Kidney tubule cell (primary cell): ENCODE measurements at regions not wholly inside any gene's neighbourhood (a gene's known extent, or its start where the extent isn't known, plus 50 kb on each side); places are given as distances from the start of the nearest gene placed in this dataset.

ENCODE experiments used
- DNase-seq: peaks from one replicate; pipeline ENCODE4 v3.0.0-alpha.2; 2018; ENCODE audit warnings: low spot score

DNA sequence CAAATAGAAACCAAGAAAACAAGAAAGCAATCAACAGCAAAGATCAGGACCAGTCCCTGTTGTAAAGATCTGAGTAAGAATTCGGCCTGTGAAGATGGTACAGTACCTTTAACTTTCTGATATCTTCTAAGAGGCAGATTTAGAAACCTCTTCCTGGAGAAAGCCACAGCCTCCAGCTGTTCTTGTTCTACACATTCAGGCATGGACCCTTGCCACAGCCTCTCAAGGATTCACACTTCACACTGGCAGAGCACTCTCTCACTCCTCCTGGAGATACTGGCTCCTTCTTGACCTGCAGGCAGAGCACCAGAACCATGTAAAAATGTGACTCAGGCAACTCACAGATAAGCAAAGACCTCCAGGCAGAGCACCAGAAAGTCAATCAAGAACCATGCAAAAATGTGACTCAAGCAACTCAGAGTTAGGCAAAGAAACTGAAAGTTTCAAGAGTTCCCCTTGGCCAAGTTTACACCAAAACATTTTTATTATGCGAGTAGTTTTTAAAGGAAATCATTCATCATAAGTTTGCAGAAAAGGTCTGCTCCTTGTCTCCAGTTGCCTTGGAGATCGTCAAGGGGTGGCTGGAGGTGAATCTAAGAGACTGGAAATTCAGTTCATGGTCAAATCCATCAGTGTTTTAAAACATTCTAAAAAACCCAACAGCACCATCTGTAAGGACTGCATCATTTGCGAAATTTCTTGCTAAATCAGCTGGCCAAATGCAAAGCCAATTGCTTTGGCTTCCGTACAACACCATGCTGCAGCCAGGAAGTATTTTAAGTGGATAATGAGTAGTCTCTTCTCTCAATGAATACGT lies 119.3 kb upstream of the MDM1 start:
- peak; percentile 31 for DNase-seq

DNA sequence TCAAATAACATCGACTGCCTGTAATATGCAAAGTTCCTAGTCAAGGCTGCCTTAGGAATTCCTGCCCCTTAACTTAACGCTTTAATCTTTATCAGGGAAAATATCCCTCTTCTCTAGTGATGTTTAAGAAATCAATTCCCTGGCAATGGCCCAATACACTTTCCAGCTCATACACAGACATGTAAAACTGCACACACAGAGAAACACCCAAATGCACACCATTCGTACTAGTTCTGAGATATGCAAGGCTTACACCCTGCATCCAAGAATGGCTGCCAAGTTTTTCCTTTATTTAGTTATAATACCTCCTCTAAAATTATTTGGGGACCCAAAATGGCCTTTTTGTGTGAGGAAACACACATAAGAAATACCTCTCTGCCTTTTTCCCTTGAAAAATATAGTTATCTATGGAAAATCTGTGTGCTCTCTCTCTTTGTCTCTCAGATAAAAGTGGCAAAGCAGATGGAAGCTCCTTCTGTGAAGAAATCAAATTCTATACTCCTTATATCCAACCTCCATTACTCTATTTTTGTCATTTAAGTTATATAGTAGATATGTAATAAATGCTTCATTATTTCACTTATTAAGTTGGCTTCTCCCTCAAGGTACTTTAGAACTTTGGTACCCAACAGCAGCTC lies 120.0 kb upstream of the MDM1 start:
- no peak for DNase-seq

DNA sequence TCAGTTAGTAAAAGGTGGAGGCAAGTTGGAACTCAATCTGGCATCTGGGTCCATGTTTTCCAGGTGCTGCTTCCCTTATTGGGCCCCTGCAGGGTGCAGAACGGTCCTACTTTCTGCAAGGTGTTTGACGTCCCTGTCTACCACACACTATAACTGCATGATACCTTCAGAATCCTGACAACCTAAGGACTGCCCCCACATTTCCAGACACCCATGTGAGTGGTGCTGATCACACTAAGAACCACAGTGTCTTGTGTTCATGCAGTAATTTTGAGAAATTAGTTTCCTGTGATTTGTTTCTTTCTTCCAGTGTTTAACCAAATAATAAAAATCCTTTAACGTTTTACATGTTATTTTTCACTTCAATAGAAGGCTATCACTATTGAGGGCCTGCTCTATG lies 121.1 kb upstream of the MDM1 start:
- no peak for DNase-seq

DNA sequence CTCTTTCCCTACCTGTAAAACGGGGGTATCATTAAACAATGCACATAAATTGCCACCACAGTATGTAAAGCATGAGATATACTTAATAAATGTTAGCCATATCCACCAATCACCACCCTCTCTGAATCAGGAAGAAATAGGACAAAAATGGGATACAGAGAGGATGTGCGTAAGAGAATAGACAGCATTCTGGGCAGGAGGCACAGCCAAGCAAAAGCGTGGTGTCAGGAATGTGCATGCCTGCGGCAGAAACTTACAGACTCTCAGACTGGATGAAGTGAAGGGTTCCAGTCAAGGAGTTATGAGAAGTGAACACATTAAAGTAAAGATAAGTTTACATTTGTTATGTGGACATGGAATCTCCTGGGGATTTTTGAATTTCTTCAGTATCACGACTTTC lies 121.7 kb upstream of the MDM1 start:
- DNase-seq, result no peak

DNA sequence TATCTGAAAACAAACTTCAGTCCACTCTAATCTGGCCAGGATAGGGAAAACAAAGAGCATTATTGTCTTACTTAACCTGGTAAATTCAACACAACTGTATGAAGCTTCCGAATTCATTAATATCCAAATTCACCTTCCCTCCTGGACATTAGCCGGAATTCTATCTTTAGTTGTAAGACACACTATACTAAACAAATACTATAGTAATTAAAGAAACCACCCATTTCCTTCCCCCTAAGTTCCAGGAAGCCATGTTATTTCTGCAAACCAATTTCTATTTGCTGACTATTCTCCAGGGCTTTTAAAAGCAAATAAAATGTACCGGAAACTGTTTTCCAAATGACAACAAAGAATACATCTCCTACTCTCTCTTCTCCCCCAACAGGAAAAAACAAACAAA lies 122.7 kb upstream of the MDM1 start:
- DNase-seq, result no peak

DNA sequence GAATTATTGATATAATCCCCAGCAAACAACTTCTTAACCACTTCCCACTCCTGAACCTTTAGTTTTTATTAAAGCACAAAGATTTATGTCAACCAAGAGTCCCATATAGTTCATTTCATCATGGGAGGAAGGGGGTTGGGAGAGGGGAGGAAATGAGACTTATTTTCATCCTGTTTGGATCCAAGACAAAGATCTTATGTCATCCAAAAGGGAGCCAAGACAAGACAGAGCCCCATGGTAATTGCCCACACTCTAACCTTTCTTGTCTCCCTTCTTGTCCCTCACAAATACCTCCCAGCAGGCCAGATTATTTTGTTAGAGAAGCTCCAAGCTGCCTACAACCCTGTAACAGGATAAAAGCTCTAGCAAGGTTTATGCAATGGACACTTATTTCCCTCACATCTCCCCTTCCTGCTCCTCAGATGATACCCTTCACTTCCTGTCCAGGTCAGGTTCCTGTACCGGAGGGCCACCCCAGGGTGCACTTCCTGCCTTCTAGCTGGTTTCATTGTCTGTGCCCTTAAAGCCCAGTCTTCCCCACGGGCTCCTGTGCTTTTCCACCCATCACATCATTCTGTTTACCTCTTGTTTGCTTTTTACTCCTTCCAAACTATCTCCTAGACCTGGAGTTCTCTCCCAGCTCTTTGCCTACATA lies 123.7 kb upstream of the MDM1 start:
- no peak for DNase-seq

DNA sequence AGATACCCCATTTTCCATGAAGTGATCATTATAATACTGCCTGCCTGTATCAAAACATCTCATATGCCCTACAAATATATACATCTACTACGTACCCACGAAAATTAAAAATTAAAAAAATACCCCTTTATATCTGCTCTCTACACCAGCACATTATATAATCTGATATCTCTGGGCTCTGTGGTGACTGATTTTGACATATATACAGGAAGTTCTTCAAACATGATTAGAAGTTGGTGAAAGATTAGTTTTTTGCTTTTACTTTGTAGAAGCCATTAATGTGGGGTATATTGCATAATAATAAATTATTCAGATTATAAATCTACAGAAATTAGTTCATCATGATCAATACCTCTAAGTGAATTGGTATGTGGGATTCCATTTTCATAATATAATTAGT lies 126.7 kb upstream of the MDM1 start:
- DNase-seq, result no peak

DNA sequence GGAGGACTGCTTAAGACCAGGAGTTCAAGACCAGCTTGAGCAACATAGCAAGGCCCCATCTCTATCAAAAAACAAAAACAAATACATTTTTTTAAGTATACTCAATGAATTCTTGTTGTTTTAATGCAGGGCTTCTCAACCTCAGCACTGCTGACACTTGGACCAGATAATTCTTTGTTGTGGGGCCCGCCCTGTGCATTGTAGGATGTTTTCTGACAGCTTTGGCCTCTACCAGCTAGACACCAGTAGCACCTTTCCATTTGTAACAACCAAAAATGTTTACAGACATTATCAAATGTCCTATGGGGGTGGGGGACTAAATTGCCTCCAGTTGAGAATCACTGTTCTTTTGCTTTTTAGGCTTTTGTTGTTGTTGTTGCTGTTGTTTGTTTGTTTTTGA lies 128.1 kb upstream of the MDM1 start:
- DNase-seq, result no peak

DNA sequence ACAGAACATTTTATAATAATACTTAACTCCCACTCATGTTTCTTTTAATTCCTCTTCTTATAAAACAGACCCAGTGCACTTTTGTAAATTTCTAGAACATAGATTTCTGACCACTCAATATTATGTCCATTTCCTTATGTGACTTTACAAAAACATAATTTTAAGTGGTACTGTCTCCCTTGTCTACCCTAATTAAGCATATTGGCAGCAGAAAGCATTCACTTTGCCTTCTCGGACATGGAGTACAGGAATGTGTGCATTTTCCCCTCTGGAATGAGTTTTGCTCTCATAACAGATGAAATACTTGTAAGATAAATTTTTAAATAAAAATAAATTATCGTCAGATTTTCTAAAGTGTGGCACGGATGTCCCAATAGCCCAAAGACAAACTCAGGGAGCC lies 129.5 kb upstream of the MDM1 start:
- no peak for DNase-seq

DNA sequence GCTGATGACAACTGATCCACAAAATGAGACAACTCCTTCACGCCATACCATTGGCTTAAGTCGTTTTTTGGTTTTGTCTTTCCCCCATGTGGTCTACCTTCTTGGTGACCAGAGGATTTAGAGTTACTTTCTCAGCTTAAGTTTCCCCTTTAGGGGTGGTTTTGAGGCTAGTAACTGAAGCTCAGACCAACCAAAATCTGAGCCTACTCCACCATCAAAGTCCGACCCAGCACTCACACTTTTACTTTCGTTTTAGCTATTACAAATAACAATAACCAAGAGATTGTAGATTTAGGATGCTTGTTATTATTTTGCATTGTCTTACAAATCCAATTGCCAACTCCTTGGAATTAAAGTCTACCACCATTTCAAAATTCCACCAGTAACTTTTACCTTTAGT lies 130.6 kb upstream of the MDM1 start:
- DNase-seq, result no peak

DNA sequence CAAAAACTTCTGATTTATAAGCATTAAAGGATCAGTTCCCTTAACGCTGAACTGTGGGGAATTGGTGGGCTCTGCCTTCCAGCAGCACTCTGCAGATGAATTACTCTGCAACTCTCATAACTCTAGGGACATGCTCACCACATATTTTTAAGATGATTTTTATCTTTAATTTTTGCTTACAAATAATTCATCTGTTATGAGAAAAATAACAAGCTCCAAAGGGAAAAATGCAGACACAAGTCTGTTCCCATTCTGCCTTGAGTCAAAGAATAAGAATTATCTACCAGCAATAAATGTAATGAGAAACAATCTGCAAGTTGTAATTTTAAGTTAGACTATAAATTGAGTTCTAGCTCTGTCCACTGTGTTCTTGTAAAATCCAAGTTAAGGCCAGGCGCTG lies 133.1 kb upstream of the MDM1 start:
- no peak for DNase-seq

DNA sequence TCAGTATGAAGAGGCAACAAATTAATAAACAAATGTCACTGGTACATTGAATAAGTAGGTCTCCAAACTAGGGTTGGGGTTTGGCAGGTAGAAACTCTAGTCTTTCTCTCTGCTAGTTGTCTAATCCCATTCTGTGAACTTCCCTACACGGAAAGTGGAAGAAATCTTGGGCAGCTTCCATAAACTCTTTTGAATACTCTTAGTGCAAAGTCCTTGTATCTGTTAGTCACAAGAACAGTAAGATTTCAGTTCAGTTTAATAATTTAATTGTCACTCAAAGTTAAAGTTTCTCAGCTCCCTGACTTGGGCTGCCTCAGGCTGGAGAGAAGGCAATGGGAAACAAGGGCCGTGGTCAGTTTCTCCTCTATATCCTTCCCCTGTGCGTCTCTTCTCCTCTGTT lies 135.4 kb upstream of the MDM1 start:
- no peak for DNase-seq

DNA sequence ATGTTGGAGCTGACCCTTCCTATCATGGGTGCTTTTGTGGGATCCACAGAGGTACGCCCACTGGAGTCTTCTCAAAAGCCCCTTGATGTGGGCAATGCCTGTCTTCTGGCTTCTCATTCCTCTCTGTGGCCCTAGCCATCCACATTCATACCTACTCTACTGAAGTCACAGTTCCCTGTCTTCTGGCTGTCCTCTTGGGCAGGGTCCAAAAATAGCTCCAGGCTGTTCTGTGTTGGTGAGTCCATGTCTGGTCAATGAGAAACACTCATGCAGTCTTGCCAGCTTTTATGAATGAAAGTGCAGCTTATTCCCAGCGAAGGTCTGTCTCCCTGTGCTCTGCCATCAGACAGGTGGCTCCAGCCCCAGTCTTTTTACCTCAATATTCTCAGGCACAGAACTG lies 135.9 kb upstream of the MDM1 start:
- no peak for DNase-seq

DNA sequence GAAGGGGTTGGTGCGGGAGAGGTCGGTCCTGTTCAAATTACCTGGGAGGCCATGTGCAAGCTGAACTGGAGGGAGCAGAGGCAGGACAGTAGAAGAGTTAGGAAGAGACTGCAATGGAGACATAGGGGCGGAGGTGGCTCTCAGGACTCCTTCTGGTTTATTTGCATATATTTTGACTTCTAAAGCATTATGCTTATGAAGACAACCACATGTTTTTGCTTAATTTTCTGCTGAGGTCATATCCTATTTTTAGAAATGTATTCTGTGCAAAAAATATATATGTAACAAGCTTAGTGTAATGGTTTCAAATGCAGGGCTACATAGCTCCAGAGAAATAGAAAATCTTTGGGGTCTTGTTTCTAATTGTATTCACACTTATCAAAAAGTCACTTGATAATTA lies 137.0 kb upstream of the MDM1 start:
- DNase-seq, result no peak

DNA sequence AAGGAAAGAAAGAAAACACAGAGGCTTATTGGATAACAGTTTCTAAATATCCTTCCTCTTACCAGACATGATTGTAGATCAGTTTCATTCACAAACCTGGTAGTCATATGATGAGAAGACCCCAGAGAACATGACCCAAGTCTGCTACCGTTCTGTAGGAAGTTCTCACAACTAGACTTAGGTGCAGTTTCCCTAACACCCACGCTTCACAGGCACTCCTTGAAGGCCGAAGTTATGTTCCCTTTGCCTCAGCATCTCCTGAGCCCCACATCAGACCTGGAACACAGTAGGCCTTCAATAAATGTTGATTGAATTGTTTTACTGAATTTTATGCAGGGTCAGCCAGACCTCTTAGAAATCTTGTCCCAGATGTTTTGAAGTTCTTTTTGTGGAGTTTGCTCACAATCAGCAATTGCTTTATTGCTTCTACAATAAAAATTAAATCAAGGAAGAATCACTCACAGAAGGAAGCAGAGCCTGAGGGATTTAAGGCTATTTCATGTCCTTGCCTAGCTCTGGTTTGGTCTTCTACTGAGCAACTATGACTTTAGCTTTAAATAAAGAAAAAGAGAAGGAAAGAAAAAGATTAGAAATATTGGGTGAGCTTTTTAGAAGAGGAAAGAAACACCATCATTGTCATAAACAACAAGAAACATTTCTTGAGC lies 138.6 kb upstream of the MDM1 start:
- DNase-seq, result no peak

DNA sequence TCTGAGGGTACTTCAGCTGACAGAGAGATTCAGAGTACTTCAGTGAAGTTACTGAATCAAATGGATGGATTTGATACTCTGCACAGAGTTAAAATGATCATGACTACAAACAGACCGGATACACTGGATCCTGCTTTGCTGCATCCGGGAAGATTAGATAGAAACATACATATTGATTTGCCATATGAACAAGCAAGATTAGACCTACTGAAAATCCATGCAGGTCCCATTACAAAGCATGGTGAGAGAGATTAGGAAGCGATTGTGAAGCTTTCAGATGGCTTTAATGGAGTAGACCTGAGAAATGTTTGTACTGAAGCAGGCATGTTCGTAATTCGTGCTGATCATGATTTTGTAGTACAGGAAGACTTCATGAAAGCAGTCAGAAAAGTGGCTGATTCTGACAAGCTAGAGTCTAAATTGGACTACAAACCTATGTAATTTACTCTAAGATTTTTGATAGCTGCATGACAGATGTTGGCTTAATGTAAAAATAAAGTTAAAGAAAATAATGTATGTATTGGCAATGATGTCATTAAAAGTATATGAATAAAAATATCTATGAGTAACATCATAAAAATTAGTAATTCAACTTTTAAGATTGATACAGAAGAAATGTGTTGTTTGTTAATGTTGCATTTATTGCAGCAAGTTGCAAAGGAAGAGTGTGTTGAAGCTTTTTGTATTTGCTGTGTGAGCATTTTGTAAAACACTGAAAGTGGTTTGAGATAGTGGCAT lies 136.1 kb upstream of the RAP1B start:
- no peak for DNase-seq

DNA sequence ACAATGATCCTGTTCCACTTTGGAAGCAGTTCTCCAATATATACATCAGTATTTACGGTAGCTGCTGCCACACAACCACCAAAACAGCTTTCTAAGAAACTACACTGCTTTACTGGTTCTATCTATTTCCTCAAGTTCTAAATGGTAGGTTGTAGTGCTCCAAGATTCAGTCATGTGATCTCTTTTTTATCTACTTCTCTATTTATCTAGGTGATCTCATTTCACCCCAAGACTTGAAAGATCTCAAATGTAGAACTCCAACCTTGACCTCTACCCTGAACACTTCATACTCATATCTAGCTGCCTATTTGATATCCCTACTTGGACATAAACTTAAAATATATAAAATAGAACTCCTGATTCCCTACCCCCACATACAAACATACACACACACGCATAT lies 133.9 kb upstream of the RAP1B start:
- no peak for DNase-seq

DNA sequence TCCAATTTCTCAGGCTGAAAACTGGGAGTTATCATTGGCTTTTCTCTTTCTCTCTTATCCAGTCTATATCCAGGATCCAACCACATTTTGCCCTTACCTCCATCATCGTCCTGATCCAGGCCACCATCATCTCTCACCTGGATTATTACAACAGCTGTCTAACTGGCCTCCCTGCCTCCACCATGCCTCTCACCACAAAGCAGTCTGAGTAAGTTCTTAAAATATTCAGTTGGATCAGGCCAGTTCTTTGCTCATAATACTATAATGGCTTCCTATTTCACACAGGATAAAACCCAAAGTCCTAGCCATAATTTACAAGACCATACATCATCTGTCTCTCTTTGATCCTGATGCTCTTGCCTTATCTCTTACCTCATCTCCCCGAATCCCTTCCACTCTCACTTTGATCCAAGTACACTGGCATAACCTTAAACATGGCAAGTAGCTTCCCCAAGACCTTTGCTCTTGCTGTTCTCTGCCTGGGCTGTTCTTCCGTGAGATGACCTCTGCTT lies 133.4 kb upstream of the RAP1B start:
- DNase-seq, result no peak

DNA sequence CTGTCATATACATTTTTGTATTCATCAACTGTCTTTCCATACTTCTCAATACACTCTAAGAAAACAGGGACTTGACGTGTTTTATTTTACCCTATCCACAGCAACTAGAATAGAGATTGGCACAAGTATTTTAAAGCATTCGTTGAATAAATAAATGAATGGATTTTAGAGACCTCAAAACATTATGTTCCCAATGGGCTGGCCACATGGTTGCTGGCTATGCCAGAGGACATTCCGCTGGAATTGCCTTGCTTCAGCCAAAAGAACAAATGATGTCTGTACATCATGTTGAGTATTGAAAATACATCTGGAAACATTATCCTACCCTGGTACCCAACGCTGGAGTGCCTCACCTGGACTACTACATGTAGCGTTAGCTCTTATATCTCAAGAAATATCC lies 132.8 kb upstream of the RAP1B start:
- DNase-seq, result no peak

DNA sequence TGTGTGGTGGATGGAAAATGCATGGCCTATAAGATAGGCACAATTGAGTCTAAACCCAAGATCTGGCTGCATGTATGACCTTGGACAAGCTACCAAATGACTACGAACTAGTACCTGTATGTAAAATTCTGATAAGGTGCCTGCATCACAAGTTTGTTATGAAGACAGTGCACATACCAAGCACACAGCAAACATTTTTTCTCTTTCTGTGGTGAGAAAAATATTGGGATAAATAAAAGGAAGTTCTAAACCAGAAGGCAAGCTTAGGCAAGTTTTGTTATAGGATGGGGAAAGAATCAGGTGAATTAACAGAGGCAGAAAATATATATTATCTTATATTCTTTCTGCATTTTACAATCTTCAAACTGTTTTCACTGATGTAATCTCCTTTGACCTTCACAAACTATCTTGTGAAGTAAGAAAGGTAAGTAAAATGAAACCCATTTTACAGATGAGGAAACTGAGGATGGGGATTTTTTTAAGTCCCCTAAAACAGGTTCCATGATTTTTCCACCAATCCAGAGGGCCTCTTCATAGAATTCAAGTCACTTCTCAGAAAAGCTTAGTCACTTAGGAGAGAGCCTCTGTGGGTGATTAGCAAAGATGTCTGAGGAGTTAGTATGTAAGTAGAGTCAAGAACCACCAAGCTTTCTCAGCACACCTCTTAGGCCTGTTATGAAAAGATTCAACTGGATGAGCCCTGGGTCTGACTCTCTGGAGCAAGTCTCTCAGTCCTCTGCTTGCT lies 132.0 kb upstream of the RAP1B start:
- no peak for DNase-seq

DNA sequence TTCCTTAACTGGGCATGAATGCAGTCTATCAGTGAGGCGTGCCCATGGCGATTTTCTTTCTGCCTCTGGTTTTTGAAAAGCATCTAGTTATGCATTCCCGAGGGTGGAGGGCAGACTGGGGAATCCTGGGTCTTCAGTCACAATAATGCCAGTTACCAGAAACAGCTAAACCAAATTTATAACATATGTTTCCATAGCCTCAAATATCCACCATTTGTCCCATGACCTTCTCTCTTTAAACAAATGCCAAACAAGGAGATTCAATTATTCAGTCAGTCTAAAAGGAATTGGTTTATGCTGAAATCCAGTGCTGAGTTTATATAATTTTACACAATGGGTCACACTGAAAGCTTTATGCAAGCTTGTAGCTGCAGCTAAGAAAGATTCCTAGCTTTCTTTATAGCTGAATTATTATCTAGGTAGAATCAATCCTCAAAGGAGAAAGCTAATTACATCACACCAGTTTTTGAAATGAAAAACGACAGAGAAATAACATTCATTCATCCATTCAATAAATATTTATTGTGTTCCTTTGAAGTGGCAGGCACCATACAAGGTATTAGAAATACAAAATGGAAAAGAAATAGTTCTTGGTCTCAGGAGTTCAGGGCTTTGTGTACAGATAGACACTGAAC lies 131.3 kb upstream of the RAP1B start:
- no peak for DNase-seq
